Astrocyte (in vitro differentiated cells and primary cell): ENCODE measurements at regions not wholly inside any gene's neighbourhood (a gene's known extent, or its start where the extent isn't known, plus 50 kb on each side); places are given as distances from the start of the nearest gene placed in this dataset.

Source experiments
- DNase-seq: peaks from one replicate; pipeline ENCODE4 v3.0.0-alpha.2; 2010; ENCODE audit warnings: low read depth
- FAIRE-seq: peaks from 2 replicates; lab custom pipeline; 2011; peaks lifted over from hg19 to GRCh38; lab: Jason Lieb, UNC
- H2AFZ ChIP-seq: 2 replicates; pipeline ENCODE4 v1.6.0; 2012; ENCODE audit warnings: low read depth, low read length, inconsistent platforms
- H3K27ac ChIP-seq: 2 replicates; pipeline ENCODE4 v1.5.1; 2011; ENCODE audit warnings: low read depth, low read length, inconsistent platforms
- H3K27me3 ChIP-seq: 2 replicates; pipeline ENCODE4 v1.6.0; 2011; ENCODE audit warnings: low read length, inconsistent platforms; ENCODE audit not compliant: insufficient read depth
- H3K36me3 ChIP-seq: 2 replicates; pipeline ENCODE4 v1.5.1; 2011; ENCODE audit warnings: low read length, inconsistent platforms; ENCODE audit not compliant: insufficient read depth
- H3K4me1 ChIP-seq: 2 replicates; pipeline ENCODE4 v1.5.1; 2011; ENCODE audit warnings: low read length, inconsistent platforms; ENCODE audit not compliant: insufficient read depth
- H3K4me2 ChIP-seq: 2 replicates; pipeline ENCODE4 v1.6.0; 2012; ENCODE audit warnings: low read length, inconsistent platforms
- H3K4me3 ChIP-seq: 2 replicates; pipeline ENCODE4 v1.5.1; 2011; ENCODE audit warnings: low read depth, mild to moderate bottlenecking, low read length, inconsistent platforms; ENCODE audit not compliant: insufficient read depth
- H3K79me2 ChIP-seq: 2 replicates; pipeline ENCODE4 v1.6.0; 2012; ENCODE audit warnings: mild to moderate bottlenecking, low read length, inconsistent platforms; ENCODE audit not compliant: insufficient read depth
- H3K9ac ChIP-seq: 2 replicates; pipeline ENCODE4 v1.6.0; 2012; ENCODE audit warnings: mild to moderate bottlenecking, low read length, inconsistent platforms
- H3K9me3 ChIP-seq: 2 replicates; pipeline ENCODE4 v1.5.1; 2012; ENCODE audit warnings: low read depth, mild to moderate bottlenecking, low read length, inconsistent platforms; ENCODE audit not compliant: insufficient read depth
- H4K20me1 ChIP-seq: 2 replicates; pipeline ENCODE4 v1.6.0; 2012; ENCODE audit warnings: low read length, inconsistent platforms; ENCODE audit not compliant: insufficient read depth
- H3K27ac Mint-ChIP-seq: one replicate; pipeline ENCODE4 v1.8.0; 2021; ENCODE audit warnings: mild to moderate bottlenecking, mixed read lengths; ENCODE audit not compliant: unreplicated experiment
- H3K27me3 Mint-ChIP-seq: one replicate; pipeline ENCODE4 v1.8.0; 2021; ENCODE audit warnings: low read depth, mixed read lengths; ENCODE audit not compliant: unreplicated experiment
- H3K36me3 Mint-ChIP-seq: one replicate; pipeline ENCODE4 v1.8.0; 2021; ENCODE audit warnings: low read depth, mixed read lengths; ENCODE audit not compliant: unreplicated experiment
- H3K4me1 Mint-ChIP-seq: one replicate; pipeline ENCODE4 v1.8.0; 2021; ENCODE audit warnings: low read depth, mixed read lengths; ENCODE audit not compliant: unreplicated experiment
- H3K4me3 Mint-ChIP-seq: one replicate; pipeline ENCODE4 v1.8.0; 2021; ENCODE audit warnings: mild to moderate bottlenecking, moderate library complexity, mixed read lengths; ENCODE audit not compliant: unreplicated experiment
- H3K9me3 Mint-ChIP-seq: one replicate; pipeline ENCODE4 v1.8.0; 2021; ENCODE audit warnings: mild to moderate bottlenecking, mixed read lengths; ENCODE audit not compliant: unreplicated experiment
- CTCF ChIP-seq: IDR thresholded peaks from 2 replicates; pipeline ENCODE4 v1.5.1; 2011; ENCODE audit warnings: low read depth, mild to moderate bottlenecking, inconsistent platforms, low read length, moderate library complexity; ENCODE audit not compliant: insufficient read depth
- EZH2 ChIP-seq: IDR thresholded peaks from 2 replicates; pipeline ENCODE4 v1.6.1; 2012; ENCODE audit warnings: mild to moderate bottlenecking, low read length, inconsistent platforms; ENCODE audit not compliant: insufficient read depth

GRCh38 chr13:87444135-87444534 lies 227.0 kb upstream of the SLITRK5 start:
- Histone ChIP-seq H3K9me3 (no peaks in the 10 kb centered on the region), H3K4me2 (no peak overlapping the region), H3K27ac (no peak overlapping the region), H3K36me3 (no peaks in the 10 kb centered on the region), H3K27me3 (no peaks in the 10 kb centered on the region), H3K4me3 (no peak overlapping the region), H3K9ac (no peak overlapping the region), H3K4me1 (no peaks in the 10 kb centered on the region), H4K20me1 (no peaks in the 10 kb centered on the region), H3K79me2 (no peaks in the 10 kb centered on the region), H2AFZ (no peak overlapping the region)
- Mint-ChIP-seq H3K4me3 (no peak overlapping the region), H3K9me3 (peaks cover 2% of the 10 kb centered on the region), H3K4me1 (no peaks in the 10 kb centered on the region), H3K27ac (no peak overlapping the region), H3K27me3 (no peaks in the 10 kb centered on the region), H3K36me3 (no peaks in the 10 kb centered on the region)
- FAIRE-seq = no peak
- TF ChIP-seq CTCF (no peak), EZH2 (no peak)
- no peak for DNase-seq

- Histone ChIP-seq H3K79me2 (no peaks in the 10 kb centered on the region), H3K4me2 (no peak overlapping the region), H3K4me1 (no peaks in the 10 kb centered on the region), H3K27me3 (no peaks in the 10 kb centered on the region), H3K36me3 (no peaks in the 10 kb centered on the region), H3K9me3 (no peaks in the 10 kb centered on the region), H3K27ac (no peak overlapping the region), H3K9ac (no peak overlapping the region), H3K4me3 (no peak overlapping the region), H4K20me1 (no peaks in the 10 kb centered on the region), H2AFZ (no peak overlapping the region)
- FAIRE-seq (no peak), DNase-seq (no peak)
- H3K9me3 Mint-ChIP-seq = no peaks in the 10 kb centered on the region
- H3K36me3 Mint-ChIP-seq = no peaks in the 10 kb centered on the region
- H3K4me3 Mint-ChIP-seq = no peak overlapping the region
- no peaks in the 10 kb centered on the region for H3K27me3 Mint-ChIP-seq
- no peak overlapping the region for H3K27ac Mint-ChIP-seq
- no peaks in the 10 kb centered on the region for H3K4me1 Mint-ChIP-seq
- TF ChIP-seq EZH2 (no peak), CTCF (no peak)
Observed at GRCh38 chr13:87452281-87452680, 218.9 kb upstream of the SLITRK5 start.

GRCh38 chr13:87453244-87453643 lies 217.9 kb upstream of the SLITRK5 start:
- TF ChIP-seq EZH2 (no peak), CTCF (no peak)
- DNase-seq = no peak
- no peaks in the 10 kb centered on the region for H4K20me1 ChIP-seq
- no peak overlapping the region for H3K4me3 ChIP-seq
- H3K36me3 ChIP-seq = no peaks in the 10 kb centered on the region
- FAIRE-seq = no peak
- Mint-ChIP-seq H3K27me3 (no peaks in the 10 kb centered on the region), H3K36me3 (no peaks in the 10 kb centered on the region), H3K4me3 (no peak overlapping the region), H3K4me1 (no peaks in the 10 kb centered on the region), H3K9me3 (no peaks in the 10 kb centered on the region), H3K27ac (no peak overlapping the region)
- H3K4me2 ChIP-seq = no peak overlapping the region
- no peak overlapping the region for H3K27ac ChIP-seq
- H3K27me3 ChIP-seq = no peaks in the 10 kb centered on the region
- H3K9ac ChIP-seq = no peak overlapping the region
- H3K4me1 ChIP-seq = no peaks in the 10 kb centered on the region
- H3K9me3 ChIP-seq = no peaks in the 10 kb centered on the region
- no peaks in the 10 kb centered on the region for H3K79me2 ChIP-seq
- no peak overlapping the region for H2AFZ ChIP-seq
